ENCODE measurements at regions not wholly inside any gene's neighbourhood (a gene's known extent, or its start where the extent isn't known, plus 50 kb on each side); places are given as distances from the start of the nearest gene placed in this dataset.

GRCh38 chr18:75683426-75683825 is 255.9 kb upstream of the SMIM21 start:
- in situ Hi-C loops (cut with MboI) = no loop called here
- TF ChIP-seq ADNP (tag; IDR thresholded peaks at IDR 0.05) = no peak
- no peak for TF ChIP-seq ATF4 (CRISPR knock-in tag; IDR thresholded peaks at IDR 0.05)
- no peak for TF ChIP-seq DLX4 (CRISPR knock-in tag; IDR thresholded peaks at IDR 0.05)
- no peak for TF ChIP-seq RBBP5 (IDR thresholded peaks at IDR 0.05; ENCODE audit: borderline replicate concordance, insufficient read depth, low read length, poor library complexity, severe bottlenecking)
- TF ChIP-seq, protein P1, sequence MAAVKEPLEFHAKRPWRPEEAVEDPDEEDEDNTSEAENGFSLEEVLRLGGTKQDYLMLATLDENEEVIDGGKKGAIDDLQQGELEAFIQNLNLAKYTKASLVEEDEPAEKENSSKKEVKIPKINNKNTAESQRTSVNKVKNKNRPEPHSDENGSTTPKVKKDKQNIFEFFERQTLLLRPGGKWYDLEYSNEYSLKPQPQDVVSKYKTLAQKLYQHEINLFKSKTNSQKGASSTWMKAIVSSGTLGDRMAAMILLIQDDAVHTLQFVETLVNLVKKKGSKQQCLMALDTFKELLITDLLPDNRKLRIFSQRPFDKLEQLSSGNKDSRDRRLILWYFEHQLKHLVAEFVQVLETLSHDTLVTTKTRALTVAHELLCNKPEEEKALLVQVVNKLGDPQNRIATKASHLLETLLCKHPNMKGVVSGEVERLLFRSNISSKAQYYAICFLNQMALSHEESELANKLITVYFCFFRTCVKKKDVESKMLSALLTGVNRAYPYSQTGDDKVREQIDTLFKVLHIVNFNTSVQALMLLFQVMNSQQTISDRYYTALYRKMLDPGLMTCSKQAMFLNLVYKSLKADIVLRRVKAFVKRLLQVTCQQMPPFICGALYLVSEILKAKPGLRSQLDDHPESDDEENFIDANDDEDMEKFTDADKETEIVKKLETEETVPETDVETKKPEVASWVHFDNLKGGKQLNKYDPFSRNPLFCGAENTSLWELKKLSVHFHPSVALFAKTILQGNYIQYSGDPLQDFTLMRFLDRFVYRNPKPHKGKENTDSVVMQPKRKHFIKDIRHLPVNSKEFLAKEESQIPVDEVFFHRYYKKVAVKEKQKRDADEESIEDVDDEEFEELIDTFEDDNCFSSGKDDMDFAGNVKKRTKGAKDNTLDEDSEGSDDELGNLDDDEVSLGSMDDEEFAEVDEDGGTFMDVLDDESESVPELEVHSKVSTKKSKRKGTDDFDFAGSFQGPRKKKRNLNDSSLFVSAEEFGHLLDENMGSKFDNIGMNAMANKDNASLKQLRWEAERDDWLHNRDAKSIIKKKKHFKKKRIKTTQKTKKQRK (IDR thresholded peaks at IDR 0.05; ENCODE audit: borderline replicate concordance, low read depth, low read length) = no peak
- no peak for TF ChIP-seq ZBTB8A (IDR thresholded peaks at IDR 0.05; ENCODE audit: partially characterized antibody)
- no peak for TF ChIP-seq ZBTB1 (CRISPR knock-in tag; IDR thresholded peaks at IDR 0.05; ENCODE audit: borderline replicate concordance, low read depth)
- FAIRE-seq = no peak

More at GRCh38 chr18:75683426-75683825, 255.9 kb upstream of the SMIM21 start:
- no peaks in the 10 kb centered on the region for H3K36me3 ChIP-seq (ENCODE audit: control insufficient read depth, insufficient read depth, low read length)
- no peaks in the 10 kb centered on the region for H3K9me1 ChIP-seq (ENCODE audit: control insufficient read depth, insufficient read depth, low read length)
- no peaks in the 10 kb centered on the region for H3K79me2 ChIP-seq (ENCODE audit: control insufficient read depth, insufficient read depth, low read length)
- no TSS peak for BruUV-seq (replicated peaks)
- H3K4me3 ChIP-seq = no peak overlapping the region
- no peaks in the 10 kb centered on the region; a peak in 1 of 5 replicates for H3K27me3 ChIP-seq (ENCODE audit: control insufficient read depth in 2 of 2, insufficient read depth in 2 of 2, low read length in 2 of 2)
- no peaks in the 10 kb centered on the region for H4K20me1 ChIP-seq (replicated peaks; ENCODE audit: control insufficient read depth, insufficient read depth, low read length)
- ATAC-seq (no peak), DNase-seq (ENCODE audit: extremely low read depth in 1 of 4, low spot score in 3 of 4) (no peak)
- no peak overlapping the region for H3K27ac ChIP-seq (ENCODE audit: extremely low read depth, low read depth, low read length)
- ChIA-PET CTCF (ENCODE audit: low intra/inter-chr PET ratio) (no interaction called here), POLR2A (interaction anchor here (0.6 kb wide), 1 partner anchor 117 kb away, joined by 3 read pairs; no protein-coding TSS in a partner anchor)
- no peak overlapping the region for H3K4me2 ChIP-seq (ENCODE audit: insufficient read depth, low read length)
- H3K4me1 ChIP-seq (replicated peaks in 1 of 2; ENCODE audit: control insufficient read depth in 2 of 2, insufficient read depth in 2 of 2, low read length in 2 of 2) = no peaks in the 10 kb centered on the region
- no peak overlapping the region for H2AFZ ChIP-seq (ENCODE audit: low read depth, low read length)
- 0% methylated on average over 5 of the region's 8 CpGs for WGBS (ENCODE audit: insufficient coverage, low coverage, missing lambda C conversion rate)
- H3K9me3 ChIP-seq (replicated peaks; ENCODE audit: control insufficient read depth, insufficient read depth, low read depth, low read length) = no peaks in the 10 kb centered on the region
- no peak overlapping the region for H3K9ac ChIP-seq (ENCODE audit: insufficient read depth in 1 of 2, low read depth in 2 of 2, low read length in 2 of 2)
- intact Hi-C loops (cut with micrococcal nuclease) = no loop called here

Measured in K562 (cell line).